Forelimb muscle (tissue), 1 donor: ENCODE measurements at regions not wholly inside any gene's neighbourhood (a gene's known extent, or its start where the extent isn't known, plus 50 kb on each side); places are given as distances from the start of the nearest gene placed in this dataset.
"Not testable (repeated sequence)": the region's sequence is repeated elsewhere in the genome, so short reads cannot be mapped to it uniquely, and the experiment has no call there.

Source experiments
- DNase-seq: peaks from one replicate; pipeline ENCODE4 v3.0.0-alpha.2; 2013; ENCODE audit warnings: low read depth

GRCh38 chr13:61215116-61215515 lies 200.5 kb downstream of the PCDH20 start:
- DNase-seq: no peak

- no peak for DNase-seq
Measured at GRCh38 chr13:61214551-61214950, 201.1 kb downstream of the PCDH20 start.

- not testable (repeated sequence) for DNase-seq
Measured at GRCh38 chr13:61205898-61206297, 209.8 kb downstream of the PCDH20 start.

GRCh38 chr13:61204025-61204424 lies 211.6 kb downstream of the PCDH20 start:
- DNase-seq: no peak

GRCh38 chr13:61202042-61202441 lies 213.6 kb downstream of the PCDH20 start:
- no peak for DNase-seq

GRCh38 chr13:61192826-61193225 lies 222.8 kb downstream of the PCDH20 start:
- DNase-seq: no peak

- no peak for DNase-seq
Measured at GRCh38 chr13:61188057-61188456, 227.6 kb downstream of the PCDH20 start.

GRCh38 chr13:61187471-61187870 lies 228.2 kb downstream of the PCDH20 start:
- no peak for DNase-seq

- DNase-seq: no peak
Measured at GRCh38 chr13:61183670-61184069, 232.0 kb downstream of the PCDH20 start.

GRCh38 chr13:61180234-61180633 lies 235.4 kb downstream of the PCDH20 start:
- no peak for DNase-seq

GRCh38 chr13:61179741-61180140 lies 235.9 kb downstream of the PCDH20 start:
- no peak for DNase-seq

GRCh38 chr13:61170856-61171255 lies 244.8 kb downstream of the PCDH20 start:
- DNase-seq: no peak

GRCh38 chr13:61162636-61163035 lies 253.0 kb downstream of the PCDH20 start:
- no peak for DNase-seq

- DNase-seq: no peak
Measured at GRCh38 chr13:61162106-61162505, 253.5 kb downstream of the PCDH20 start.

GRCh38 chr13:61156753-61157152 lies 258.9 kb downstream of the PCDH20 start:
- DNase-seq: no peak

- no peak for DNase-seq
Measured at GRCh38 chr13:61151062-61151461, 264.6 kb downstream of the PCDH20 start.

- no peak for DNase-seq
Measured at GRCh38 chr13:61149331-61149730, 266.3 kb downstream of the PCDH20 start.

GRCh38 chr13:61148691-61149315 lies 266.8 kb downstream of the PCDH20 start:
- DNase-seq: no peak

- DNase-seq: no peak
Measured at GRCh38 chr13:61148211-61148610, 267.4 kb downstream of the PCDH20 start.

- DNase-seq: no peak
Measured at GRCh38 chr13:61146571-61146970, 269.1 kb downstream of the PCDH20 start.

GRCh38 chr13:61146158-61146557 lies 269.5 kb downstream of the PCDH20 start:
- DNase-seq: no peak

GRCh38 chr13:61144834-61145593 lies 270.6 kb downstream of the PCDH20 start:
- no peak for DNase-seq

- no peak for DNase-seq
Measured at GRCh38 chr13:61144301-61144700, 271.3 kb downstream of the PCDH20 start.

GRCh38 chr13:61142506-61142905 lies 273.1 kb downstream of the PCDH20 start:
- DNase-seq: no peak
